Stimulated activated naive CD8-positive, alpha-beta T cell treated with anti-CD3 and anti-CD28 coated beads, Interleukin-15, Interleukin-2, amounts not matched to agents 100 ng/mL and 50 ng/mL, for 24 hours (primary cell): ENCODE measurements at regions not wholly inside any gene's neighbourhood (a gene's known extent, or its start where the extent isn't known, plus 50 kb on each side); places are given as distances from the start of the nearest gene placed in this dataset.

ENCODE experiments used
- H3K27ac Mint-ChIP-seq: one replicate; pipeline ENCODE4 v1.8.0; 2021; ENCODE audit warnings: mild to moderate bottlenecking, mixed read lengths
- H3K27me3 Mint-ChIP-seq: one replicate; pipeline ENCODE4 v1.8.0; 2021; ENCODE audit warnings: mixed read lengths
- H3K36me3 Mint-ChIP-seq: one replicate; pipeline ENCODE4 v1.8.0; 2021; ENCODE audit warnings: low read depth, mixed read lengths
- H3K4me1 Mint-ChIP-seq: one replicate; pipeline ENCODE4 v1.8.0; 2021; ENCODE audit warnings: low read depth, mixed read lengths
- H3K4me3 Mint-ChIP-seq: one replicate; pipeline ENCODE4 v1.8.0; 2021; ENCODE audit warnings: mild to moderate bottlenecking, mixed read lengths
- H3K9me3 Mint-ChIP-seq: one replicate; pipeline ENCODE4 v1.8.0; 2021; ENCODE audit warnings: mixed read lengths

- H3K27ac Mint-ChIP-seq, result no peak overlapping the region
- peaks cover 6% of the 10 kb centered on the region for H3K36me3 Mint-ChIP-seq
- peaks cover 30% of the 10 kb centered on the region for H3K4me1 Mint-ChIP-seq
- peaks cover 10% of the 10 kb centered on the region for H3K27me3 Mint-ChIP-seq
- no peak overlapping the region for H3K4me3 Mint-ChIP-seq
- H3K9me3 Mint-ChIP-seq, result peaks cover 21% of the 10 kb centered on the region
These were observed 72.7 kb downstream of the IER5 start for GRCh38 chr1:181160998-181161870.

- Mint-ChIP-seq H3K9me3 (peaks cover 21% of the 10 kb centered on the region), H3K27me3 (peaks cover 4% of the 10 kb centered on the region), H3K4me1 (peaks cover 25% of the 10 kb centered on the region), H3K27ac (no peak overlapping the region), H3K36me3 (peaks cover 6% of the 10 kb centered on the region), H3K4me3 (no peak overlapping the region)
These were observed 75.2 kb downstream of the IER5 start for GRCh38 chr1:181163662-181164061.

- no peak overlapping the region for H3K4me3 Mint-ChIP-seq
- H3K4me1 Mint-ChIP-seq, result peaks cover 5% of the 10 kb centered on the region
- peak overlapping the region; percentile 68 for H3K27ac Mint-ChIP-seq
- no peaks in the 10 kb centered on the region for H3K27me3 Mint-ChIP-seq
- H3K9me3 Mint-ChIP-seq, result peaks cover 21% of the 10 kb centered on the region
- H3K36me3 Mint-ChIP-seq, result peaks cover 6% of the 10 kb centered on the region
These were observed 78.1 kb downstream of the IER5 start for GRCh38 chr1:181166377-181167196.

- peaks cover 5% of the 10 kb centered on the region for H3K4me1 Mint-ChIP-seq
- H3K27ac Mint-ChIP-seq, result no peak overlapping the region
- H3K27me3 Mint-ChIP-seq, result no peaks in the 10 kb centered on the region
- H3K36me3 Mint-ChIP-seq, result no peaks in the 10 kb centered on the region
- H3K4me3 Mint-ChIP-seq, result no peak overlapping the region
- peaks cover 9% of the 10 kb centered on the region for H3K9me3 Mint-ChIP-seq
These were observed 80.9 kb downstream of the IER5 start for GRCh38 chr1:181169281-181169865.

GRCh38 chr1:181170194-181170593, 81.7 kb downstream of the IER5 start:
- H3K27me3 Mint-ChIP-seq, result no peaks in the 10 kb centered on the region
- no peak overlapping the region for H3K27ac Mint-ChIP-seq
- no peaks in the 10 kb centered on the region for H3K36me3 Mint-ChIP-seq
- H3K4me1 Mint-ChIP-seq, result peaks cover 5% of the 10 kb centered on the region
- H3K4me3 Mint-ChIP-seq, result no peak overlapping the region
- peaks cover 3% of the 10 kb centered on the region for H3K9me3 Mint-ChIP-seq

- no peaks in the 10 kb centered on the region for H3K9me3 Mint-ChIP-seq
- no peaks in the 10 kb centered on the region for H3K27me3 Mint-ChIP-seq
- no peaks in the 10 kb centered on the region for H3K4me1 Mint-ChIP-seq
- H3K36me3 Mint-ChIP-seq, result no peaks in the 10 kb centered on the region
- H3K27ac Mint-ChIP-seq, result no peak overlapping the region
- no peak overlapping the region for H3K4me3 Mint-ChIP-seq
These were observed 83.6 kb downstream of the IER5 start for GRCh38 chr1:181172082-181172481.

- no peaks in the 10 kb centered on the region for H3K36me3 Mint-ChIP-seq
- no peak overlapping the region for H3K27ac Mint-ChIP-seq
- no peaks in the 10 kb centered on the region for H3K4me1 Mint-ChIP-seq
- H3K27me3 Mint-ChIP-seq, result no peaks in the 10 kb centered on the region
- H3K9me3 Mint-ChIP-seq, result no peaks in the 10 kb centered on the region
- no peak overlapping the region for H3K4me3 Mint-ChIP-seq
These were observed 85.4 kb downstream of the IER5 start for GRCh38 chr1:181173761-181174447.

- Mint-ChIP-seq H3K4me3 (no peak overlapping the region), H3K27me3 (no peaks in the 10 kb centered on the region), H3K4me1 (peaks cover 7% of the 10 kb centered on the region), H3K9me3 (no peaks in the 10 kb centered on the region), H3K27ac (no peak overlapping the region), H3K36me3 (no peaks in the 10 kb centered on the region)
These were observed 86.4 kb downstream of the IER5 start for GRCh38 chr1:181174861-181175260.

GRCh38 chr1:181175356-181175910, 86.9 kb downstream of the IER5 start:
- H3K4me3 Mint-ChIP-seq, result no peak overlapping the region

GRCh38 chr1:181175955-181176354, 87.5 kb downstream of the IER5 start:
- H3K27ac Mint-ChIP-seq, result no peak overlapping the region
- no peaks in the 10 kb centered on the region for H3K27me3 Mint-ChIP-seq

More at GRCh38 chr1:181175356-181175910, 86.9 kb downstream of the IER5 start:
- Mint-ChIP-seq H3K4me1 (peaks cover 13% of the 10 kb centered on the region), H3K27ac (no peak overlapping the region), H3K9me3 (no peaks in the 10 kb centered on the region), H3K27me3 (no peaks in the 10 kb centered on the region), H3K36me3 (no peaks in the 10 kb centered on the region)

GRCh38 chr1:181178241-181178879, 89.9 kb downstream of the IER5 start:
- Mint-ChIP-seq H3K27me3 (no peaks in the 10 kb centered on the region), H3K27ac (no peak overlapping the region), H3K9me3 (no peaks in the 10 kb centered on the region), H3K4me3 (no peak overlapping the region), H3K36me3 (no peaks in the 10 kb centered on the region), H3K4me1 (peaks cover 13% of the 10 kb centered on the region)

More at GRCh38 chr1:181175955-181176354, 87.5 kb downstream of the IER5 start:
- Mint-ChIP-seq H3K36me3 (no peaks in the 10 kb centered on the region), H3K4me3 (no peak overlapping the region), H3K4me1 (peaks cover 13% of the 10 kb centered on the region), H3K9me3 (no peaks in the 10 kb centered on the region)

GRCh38 chr1:181179279-181179986, 90.9 kb downstream of the IER5 start:
- Mint-ChIP-seq H3K4me1 (peaks cover 13% of the 10 kb centered on the region), H3K27me3 (no peaks in the 10 kb centered on the region), H3K36me3 (no peaks in the 10 kb centered on the region), H3K27ac (no peak overlapping the region), H3K9me3 (no peaks in the 10 kb centered on the region), H3K4me3 (peak overlapping the region; percentile 12)

- Mint-ChIP-seq H3K4me3 (peak overlapping the region; percentile 12), H3K4me1 (peaks cover 13% of the 10 kb centered on the region), H3K27me3 (peaks cover 1% of the 10 kb centered on the region), H3K36me3 (no peaks in the 10 kb centered on the region), H3K9me3 (no peaks in the 10 kb centered on the region), H3K27ac (no peak overlapping the region)
These were observed 91.5 kb downstream of the IER5 start for GRCh38 chr1:181179987-181180365.
